HG03175 (cell line): ENCODE measurements at regions not wholly inside any gene's neighbourhood (a gene's known extent, or its start where the extent isn't known, plus 50 kb on each side); places are given as distances from the start of the nearest gene placed in this dataset.
"Not testable (repeated sequence)": the region's sequence is repeated elsewhere in the genome, so short reads cannot be mapped to it uniquely, and the experiment has no call there.

Source experiments
- ATAC-seq: cut with Tn5 transposase; IDR thresholded peaks from one replicate; pipeline ENCODE4 v1.9.1; 2021; ENCODE audit warnings: mild to moderate bottlenecking, moderate library complexity; ENCODE audit not compliant: unreplicated experiment

DNA sequence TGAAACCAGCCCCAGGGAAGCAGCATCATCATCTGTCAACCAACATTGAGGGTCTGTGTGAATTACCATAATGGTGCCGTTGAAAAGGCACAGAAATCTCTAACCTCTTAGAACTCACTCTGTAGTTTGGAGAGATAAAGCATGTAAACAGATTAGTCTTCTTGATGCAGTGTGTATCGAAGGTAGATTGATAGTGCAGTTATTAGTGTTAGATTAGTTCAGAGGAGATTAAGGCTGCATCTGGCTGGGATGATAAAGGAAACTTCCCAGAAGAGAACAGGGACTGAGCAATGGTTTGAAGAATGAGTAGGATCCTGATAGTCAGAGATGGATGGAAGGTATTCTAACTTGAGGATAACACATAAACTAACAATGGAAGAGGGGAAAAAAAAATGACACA, 651.5 kb downstream of the TLE1 start:
- ATAC-seq: no peak

GRCh38 chr9:81035601-81036000, 653.7 kb downstream of the TLE1 start:
- ATAC-seq: no peak

- ATAC-seq: no peak
These were observed 654.2 kb downstream of the TLE1 start for GRCh38 chr9:81035171-81035570.

DNA sequence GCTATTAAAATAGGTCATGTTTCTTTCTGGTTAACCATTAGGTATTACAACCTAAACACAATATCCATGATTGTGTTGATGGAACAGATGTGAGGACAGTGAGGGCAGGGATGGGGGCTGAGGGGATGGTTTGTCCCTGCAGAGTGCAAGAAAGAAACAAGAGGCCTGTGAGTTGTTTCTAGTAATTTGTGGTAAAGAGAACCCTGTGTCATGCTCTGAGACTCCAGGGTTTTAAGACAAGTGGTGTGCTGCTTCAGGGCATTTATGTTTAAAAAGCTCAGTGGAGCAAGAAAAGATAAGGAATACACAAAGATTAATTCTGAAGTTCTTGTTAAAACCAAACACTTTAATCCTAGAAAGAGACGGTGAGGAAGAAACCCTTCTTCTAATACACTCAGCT, 656.5 kb downstream of the TLE1 start:
- no peak for ATAC-seq

- ATAC-seq: no peak
These were observed 657.2 kb downstream of the TLE1 start for GRCh38 chr9:81032030-81032572.

GRCh38 chr9:81031422-81032029, 657.8 kb downstream of the TLE1 start:
- ATAC-seq: no peak

DNA sequence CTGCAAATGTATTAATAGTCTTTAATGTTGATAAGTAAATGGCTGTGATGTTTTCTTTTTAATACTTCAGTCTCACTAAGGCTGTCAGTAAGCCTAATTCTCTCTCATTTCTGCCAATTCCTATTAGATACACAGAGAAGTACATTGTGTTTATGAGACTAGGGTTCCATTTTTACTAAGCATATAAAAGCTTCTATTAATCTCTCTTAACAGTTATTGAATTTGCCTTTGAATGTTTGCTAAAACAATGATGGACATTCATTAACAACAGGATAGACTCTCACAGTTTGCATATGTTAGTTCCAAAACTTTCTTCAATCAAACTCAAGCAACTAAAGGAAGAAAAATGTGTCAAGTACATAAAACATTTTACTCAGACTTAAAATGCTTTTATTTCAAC, 659.3 kb downstream of the TLE1 start:
- ATAC-seq: no peak

GRCh38 chr9:81028504-81028903, 660.8 kb downstream of the TLE1 start:
- no peak for ATAC-seq

GRCh38 chr9:81022177-81022576, 667.2 kb downstream of the TLE1 start:
- no peak for ATAC-seq

- not testable (repeated sequence) for ATAC-seq
These were observed 674.4 kb downstream of the TLE1 start for GRCh38 chr9:81014945-81015344.

GRCh38 chr9:81013191-81013590, 676.2 kb downstream of the TLE1 start:
- ATAC-seq: not testable (repeated sequence)

DNA sequence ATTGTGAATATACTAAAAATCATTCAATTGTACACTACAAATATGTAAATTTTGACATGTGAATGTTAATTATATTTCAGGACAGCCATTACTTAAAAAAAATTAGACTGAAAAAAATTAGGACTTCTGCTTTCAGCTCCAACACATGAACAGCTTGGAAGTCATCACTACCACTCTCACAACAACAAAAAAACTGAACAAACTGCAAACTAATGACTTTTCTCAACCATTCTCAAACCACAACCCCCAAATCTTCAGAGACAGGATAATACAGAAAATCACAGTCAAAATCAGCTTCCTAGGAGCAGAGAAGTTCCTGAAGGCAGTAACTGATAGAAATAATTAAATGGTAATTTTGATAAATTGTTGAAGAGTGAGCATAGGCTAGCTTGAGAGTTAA, 686.4 kb downstream of the TLE1 start:
- ATAC-seq: no peak

GRCh38 chr9:81002242-81002641, 687.1 kb downstream of the TLE1 start:
- no peak for ATAC-seq

DNA sequence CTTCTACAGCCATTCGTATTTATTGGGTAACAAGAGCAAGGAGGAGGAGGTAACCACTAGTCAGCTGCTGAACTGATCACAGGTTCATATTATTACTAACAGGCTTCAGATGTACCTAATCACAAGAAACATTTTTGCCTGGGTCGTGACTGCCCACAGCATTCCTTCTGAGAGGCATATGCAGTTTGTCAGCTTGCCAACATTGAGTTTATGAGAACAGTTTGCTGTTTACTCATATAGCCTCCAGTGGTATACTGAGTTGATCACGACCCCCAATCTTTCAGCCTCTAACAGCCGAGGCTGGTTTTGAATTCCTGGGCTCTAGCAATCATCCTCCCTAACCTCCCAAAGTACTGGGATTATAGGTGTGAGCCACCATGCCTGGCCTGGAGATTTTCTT, 693.6 kb downstream of the TLE1 start:
- ATAC-seq: no peak

GRCh38 chr9:80994892-80995291, 694.5 kb downstream of the TLE1 start:
- no peak for ATAC-seq

GRCh38 chr9:80985595-80985994, 703.8 kb downstream of the TLE1 start:
- ATAC-seq: not testable (repeated sequence)

GRCh38 chr9:80976403-80976802, 712.9 kb downstream of the TLE1 start:
- ATAC-seq: no peak

- not testable (repeated sequence) for ATAC-seq
These were observed 719.0 kb downstream of the TLE1 start for GRCh38 chr9:80970377-80970776.

DNA sequence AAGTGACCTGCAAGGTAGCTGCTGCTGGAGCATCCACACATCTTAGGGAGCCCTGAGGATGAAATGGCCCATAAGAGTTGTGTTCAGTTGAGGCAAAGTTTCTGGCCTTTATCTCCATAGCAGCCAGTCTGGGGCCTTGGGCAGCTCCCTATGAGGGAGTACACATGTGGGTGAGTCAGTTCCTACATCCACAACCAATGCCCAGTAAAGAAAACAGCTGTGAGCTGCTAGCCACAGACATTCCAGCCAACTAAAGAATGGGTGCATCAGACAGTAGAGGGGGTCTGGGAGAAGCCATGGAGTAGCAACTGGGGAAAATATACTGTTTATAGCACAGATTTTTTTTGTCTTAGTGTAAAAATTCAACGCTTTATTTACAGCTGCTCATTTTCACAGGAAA, 720.7 kb downstream of the TLE1 start:
- ATAC-seq: no peak

- ATAC-seq: no peak
These were observed 724.4 kb downstream of the TLE1 start for GRCh38 chr9:80964914-80965313.

GRCh38 chr9:80964374-80964773, 725.0 kb downstream of the TLE1 start:
- ATAC-seq: no peak

DNA sequence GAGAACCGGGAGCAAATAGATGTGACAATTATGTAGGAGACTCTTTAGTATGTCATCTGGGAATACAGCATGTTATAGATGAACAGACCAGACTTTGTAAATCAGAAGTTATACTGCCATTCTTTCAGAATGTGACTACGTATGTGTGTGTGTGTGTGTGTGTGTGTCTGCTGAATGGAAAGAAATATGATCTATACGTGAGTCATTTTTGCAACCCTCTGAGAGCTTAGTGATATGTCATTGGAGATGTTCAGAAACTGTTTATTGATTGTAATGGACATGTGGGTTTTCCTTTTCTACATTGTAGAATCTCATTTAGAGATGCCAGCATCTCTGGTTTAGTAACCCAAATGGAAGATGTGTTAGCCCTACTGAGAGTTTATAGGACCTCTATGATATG, 731.5 kb downstream of the TLE1 start:
- ATAC-seq: no peak

DNA sequence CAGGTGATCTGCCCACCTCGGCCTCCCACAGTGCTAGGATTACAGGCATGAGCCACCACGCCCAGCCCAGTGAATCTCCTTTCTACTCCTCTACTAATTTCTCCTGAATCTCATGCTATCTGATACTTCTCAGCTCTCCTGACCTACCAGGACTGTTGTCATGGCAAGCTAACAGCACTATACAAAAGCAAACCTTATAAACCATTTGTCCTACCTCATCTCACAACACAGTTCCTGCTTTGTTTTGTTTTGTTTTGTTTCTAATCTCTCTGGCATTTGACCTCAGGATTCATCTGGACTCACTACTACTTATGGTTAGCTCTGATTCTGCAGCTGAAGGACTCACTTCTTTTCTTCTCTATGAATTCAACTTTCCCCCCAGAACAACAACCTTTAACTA, 734.8 kb downstream of the TLE1 start:
- no peak for ATAC-seq
